IMR-90 (cell line): ENCODE measurements at regions not wholly inside any gene's neighbourhood (a gene's known extent, or its start where the extent isn't known, plus 50 kb on each side); places are given as distances from the start of the nearest gene placed in this dataset.

Source experiments
- ATAC-seq: fragments of 200-7000 bp; cut with Tn5 transposase; 2 replicates; pipeline ENCODE4 v1.9.1; 2020; ENCODE audit warnings: low read depth, mild to moderate bottlenecking, moderate library complexity
- BruUV-seq: library from RNA; stranded (reverse); fragments of 400-500 nt; replicated peaks from 2 replicates; lab custom pipeline; 2021; lab: Mats Ljungman, UMichigan
- CTCF ChIA-PET: fragments of 300-600 bp; formaldehyde crosslinking; extraction: SDS; loops from one replicate; lab custom pipeline; 2021; ENCODE audit warnings: antibody characterized with exemption; lab: Yijun Ruan, JAX
- POLR2A ChIA-PET: fragments of 300-600 bp; sonication (Branson Sonifier 250); formaldehyde crosslinking; loops from one replicate; lab custom pipeline; 2022; ENCODE audit warnings: antibody characterized with exemption; ENCODE audit not compliant: unreplicated experiment; lab: Charles Lee
- DNase-seq: peaks from one replicate; pipeline ENCODE4 v3.0.0; 2013
- H2AFZ ChIP-seq: replicated peaks from 2 replicates; pipeline ENCODE3; 2013; ENCODE audit warnings: low read length, mild to moderate bottlenecking; ENCODE audit not compliant: poor library complexity
- H2AK5ac ChIP-seq: 2 replicates; pipeline ENCODE4 v1.6.1; 2013; ENCODE audit warnings: low read depth, low read length, inconsistent platforms
- H2AK9ac ChIP-seq: replicated peaks from 2 replicates; pipeline ENCODE3; 2013; ENCODE audit warnings: mild to moderate bottlenecking, low read depth, low read length, moderate library complexity; ENCODE audit not compliant: poor library complexity
- H2BK120ac ChIP-seq: 2 replicates; pipeline ENCODE4 v1.6.1; 2013; ENCODE audit warnings: low read depth, low read length, inconsistent platforms
- H2BK15ac ChIP-seq: 3 replicates; pipeline ENCODE4 v1.6.1; 2013; ENCODE audit warnings: low read depth, low read length, inconsistent platforms
- H2BK20ac ChIP-seq: 2 replicates; pipeline ENCODE4 v1.6.1; 2013; ENCODE audit warnings: low read depth, mild to moderate bottlenecking, inconsistent platforms, low read length, moderate library complexity
- H2BK5ac ChIP-seq: 2 replicates; pipeline ENCODE4 v1.6.1; 2013; ENCODE audit warnings: mild to moderate bottlenecking, low read depth, low read length, inconsistent platforms; ENCODE audit not compliant: poor library complexity, severe bottlenecking
- H3K14ac ChIP-seq: replicated peaks from 2 replicates; pipeline ENCODE4 v1.6.1; 2013; ENCODE audit warnings: low read depth, low read length, inconsistent platforms
- H3K18ac ChIP-seq: 2 replicates; pipeline ENCODE4 v1.6.1; 2013; ENCODE audit warnings: low read depth, low read length, control low read depth
- H3K23ac ChIP-seq: 2 replicates; pipeline ENCODE4 v1.6.1; 2013; ENCODE audit warnings: low read depth, low read length, inconsistent platforms
- H3K27ac ChIP-seq: 2 replicates; pipeline ENCODE4 v1.5.1; 2013; ENCODE audit warnings: mild to moderate bottlenecking, control low read depth, low read length; ENCODE audit not compliant: insufficient read depth
- H3K27me3 ChIP-seq: 2 replicates; pipeline ENCODE4 v1.6.1; 2013; ENCODE audit warnings: low read length; ENCODE audit not compliant: control insufficient read depth, insufficient read depth
- H3K36me3 ChIP-seq: 2 replicates; pipeline ENCODE4 v1.6.1; 2013; ENCODE audit warnings: low read length, mixed read lengths; ENCODE audit not compliant: control insufficient read depth, insufficient read depth
- H3K4ac ChIP-seq: 2 replicates; pipeline ENCODE4 v1.6.1; 2013; ENCODE audit warnings: low read depth, low read length, inconsistent platforms
- H3K4me1 ChIP-seq: 2 replicates; pipeline ENCODE4 v1.6.1; 2013; ENCODE audit warnings: low read length, mixed read lengths; ENCODE audit not compliant: control insufficient read depth, insufficient read depth
- H3K4me2 ChIP-seq: 2 replicates; pipeline ENCODE4 v1.6.1; 2013; ENCODE audit warnings: low read depth, mild to moderate bottlenecking, control low read depth, low read length, moderate library complexity
- H3K4me3 ChIP-seq: 2 replicates; pipeline ENCODE4 v1.5.1; 2013; ENCODE audit warnings: low read depth, mild to moderate bottlenecking, control low read depth, low read length, moderate library complexity; ENCODE audit not compliant: insufficient read depth
- H3K56ac ChIP-seq: 2 replicates; pipeline ENCODE4 v1.6.1; 2013; ENCODE audit warnings: low read length, inconsistent platforms; ENCODE audit not compliant: insufficient read depth; ENCODE audit errors: extremely low read depth
- H3K79me1 ChIP-seq, 2 experiments: 2 replicates each; pipeline ENCODE4 v1.6.1; 2013; ENCODE audit warnings: low read length in 2 of 2, inconsistent platforms in 1 of 2, low read depth in 1 of 2
- H3K9ac ChIP-seq: 2 replicates; pipeline ENCODE4 v1.6.1; 2013; ENCODE audit warnings: low read depth, low read length, control low read depth
- H3K9me1 ChIP-seq: 2 replicates; pipeline ENCODE4 v1.6.1; 2013; ENCODE audit warnings: low read length, inconsistent platforms; ENCODE audit not compliant: insufficient read depth
- H3K9me3 ChIP-seq: 2 replicates; pipeline ENCODE4 v1.6.1; 2013; ENCODE audit warnings: low read length; ENCODE audit not compliant: control insufficient read depth, insufficient read depth
- H4K20me1 ChIP-seq: 2 replicates; pipeline ENCODE4 v1.6.1; 2013; ENCODE audit warnings: low read length, inconsistent platforms; ENCODE audit not compliant: insufficient read depth
- H4K5ac ChIP-seq: 2 replicates; pipeline ENCODE4 v1.6.1; 2013; ENCODE audit warnings: mild to moderate bottlenecking, low read depth, low read length, control low read depth
- H4K8ac ChIP-seq, 2 experiments: 2 replicates each; pipeline ENCODE4 v1.6.1; 2013; ENCODE audit warnings: low read depth in 2 of 2, low read length in 2 of 2, control low read depth in 1 of 2, inconsistent platforms in 1 of 2
- H4K91ac ChIP-seq: 2 replicates; pipeline ENCODE4 v1.6.1; 2013; ENCODE audit warnings: low read depth, low read length, inconsistent platforms; ENCODE audit not compliant: insufficient read depth
- CEBPB ChIP-seq: IDR thresholded peaks from 2 replicates; pipeline ENCODE4 v1.6.1; 2012; ENCODE audit warnings: low read depth, low read length, improper control_type of control experiment
- CHD1 ChIP-seq: IDR thresholded peaks from 2 replicates; pipeline ENCODE4 v1.6.1; 2012; ENCODE audit warnings: low read depth, low read length, improper control_type of control experiment
- MAZ ChIP-seq: IDR thresholded peaks from 2 replicates; pipeline ENCODE4 v1.6.1; 2012; ENCODE audit warnings: low read depth, mild to moderate bottlenecking, low read length, improper control_type of control experiment, moderate library complexity, borderline replicate concordance
- RAD21 ChIP-seq: IDR thresholded peaks from 2 replicates; pipeline ENCODE4 v1.6.1; 2012; ENCODE audit warnings: low read length, improper control_type of control experiment
- RCOR1 ChIP-seq: IDR thresholded peaks from 2 replicates; pipeline ENCODE4 v1.6.1; 2012; ENCODE audit warnings: mild to moderate bottlenecking, low read length, improper control_type of control experiment; ENCODE audit not compliant: insufficient replicate concordance
- SMC3 ChIP-seq: fragments of 150-350 bp; IDR thresholded peaks from 2 replicates; pipeline ENCODE4 v1.6.1; 2016; ENCODE audit warnings: low read depth, mild to moderate bottlenecking, antibody characterized with exemption, low read length, moderate library complexity
- WGBS, 2 experiments: methylation state at CpG; one replicate each; pipeline versions ENCODE4 v1.1.5 to v1.1.7; 2013; ENCODE audit warnings: missing lambda C conversion rate in 2 of 2; ENCODE audit not compliant: insufficient read length in 1 of 2; ENCODE audit errors: extremely low coverage in 2 of 2; 5-methylcytosine and 5-hydroxymethylcytosine counted together
- dilution Hi-C: fragments of 300-500 bp; cut with HindIII; formaldehyde crosslinking; loops from one replicate; pipeline ENCODE4 v1.14.3; 2018; ENCODE audit warnings: low sequenced_read_pairs; ENCODE audit not compliant: unreplicated experiment
- in situ Hi-C: fragments of 300-500 bp; cut with MboI; formaldehyde crosslinking; loops from 3 replicates; pipeline ENCODE4 v1.14.3; 2019; ENCODE audit warnings: low sequenced_read_pairs, inconsistent platforms, mixed read lengths
- intact Hi-C: fragments of 100-400 bp; cut with micrococcal nuclease; formaldehyde crosslinking; loops from 2 replicates; pipeline ENCODE4 v1.10.0; 2022
- TF ChIP-seq, protein P1 (sequence below): fragments of 150-350 bp; IDR thresholded peaks from 2 replicates; pipeline ENCODE4 v1.6.1; 2017; ENCODE audit warnings: mild to moderate bottlenecking, antibody characterized with exemption, low read length, low read depth
- TF ChIP-seq, protein P2 (sequence below): fragments of 150-350 bp; IDR thresholded peaks from 2 replicates; pipeline ENCODE4 v1.6.1; 2016; ENCODE audit warnings: low read depth, mild to moderate bottlenecking, low read length, moderate library complexity, borderline replicate concordance
- TF ChIP-seq, protein P3 (sequence below): conservative IDR thresholded peaks from 2 replicates; pipeline ENCODE4 v1.5.1; 2012; ENCODE audit warnings: mild to moderate bottlenecking, low read depth, low read length, improper control_type of control experiment

- TF ChIP-seq, protein P1, sequence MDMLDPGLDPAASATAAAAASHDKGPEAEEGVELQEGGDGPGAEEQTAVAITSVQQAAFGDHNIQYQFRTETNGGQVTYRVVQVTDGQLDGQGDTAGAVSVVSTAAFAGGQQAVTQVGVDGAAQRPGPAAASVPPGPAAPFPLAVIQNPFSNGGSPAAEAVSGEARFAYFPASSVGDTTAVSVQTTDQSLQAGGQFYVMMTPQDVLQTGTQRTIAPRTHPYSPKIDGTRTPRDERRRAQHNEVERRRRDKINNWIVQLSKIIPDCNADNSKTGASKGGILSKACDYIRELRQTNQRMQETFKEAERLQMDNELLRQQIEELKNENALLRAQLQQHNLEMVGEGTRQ: no peak
Measured at GRCh38 chr3:27535809-27536392, 51.7 kb upstream of the SLC4A7 start (continued).

- peak overlapping the region; percentile 87 for H3K4ac ChIP-seq
- peak overlapping the region; percentile 89 for H4K91ac ChIP-seq
- peak overlapping the region; percentile 62 for H2AK5ac ChIP-seq
- H3K4me1 ChIP-seq: peaks cover 21% of the 10 kb centered on the region
- peak overlapping the region; percentile 100 for H2BK5ac ChIP-seq
- H3K9ac ChIP-seq: no peak overlapping the region
- H3K27me3 ChIP-seq: no peaks in the 10 kb centered on the region
- peak overlapping the region; percentile 52 for H2AFZ ChIP-seq
- no peak overlapping the region for H3K4me3 ChIP-seq
- in situ Hi-C loops (no loop called here), intact Hi-C loops (loop anchor here (1.0 to 5.0 kb wide), 3 partner anchors 51 to 143 kb away; no protein-coding TSS in a partner anchor), dilution Hi-C loops (no loop called here)
- H2BK20ac ChIP-seq: peak overlapping the region; percentile 97
- WGBS, 2 experiments: no CpG with 5 or more reads among the region's 10 CpGs
- H2BK120ac ChIP-seq: peak overlapping the region; percentile 100
- H3K23ac ChIP-seq: peak overlapping the region; percentile 86
- no peaks in the 10 kb centered on the region for H3K9me3 ChIP-seq
- peak; percentile 93 for ATAC-seq
- DNase-seq: peak; percentile 99
- peak overlapping the region; percentile 39; the same call in 1 of the 2 replicates for H3K4me2 ChIP-seq
- H4K8ac ChIP-seq: peak overlapping the region; percentile 46 to 82
- H3K36me3 ChIP-seq: no peaks in the 10 kb centered on the region
- H3K9me1 ChIP-seq: peaks cover 4% of the 10 kb centered on the region
- ChIA-PET POLR2A (interaction anchor here (0.6 kb wide), 1 partner anchor 124 kb away, joined by 3 read pairs; no protein-coding TSS in a partner anchor), CTCF (interaction anchor here (0.7 to 2.2 kb wide), 3 partner anchors 29 to 147 kb away, joined by 3 to 8 read pairs (median 7); no protein-coding TSS in a partner anchor)
- H3K79me1 ChIP-seq: peaks cover 0 to 4% of the 10 kb centered on the region in 2 experiments; a peak in 1 of 4 replicates
- H4K5ac ChIP-seq: peak overlapping the region; percentile 62
- peak overlapping the region; percentile 12 for H2AK9ac ChIP-seq
- BruUV-seq: no TSS peak
- H4K20me1 ChIP-seq: no peaks in the 10 kb centered on the region
- H3K56ac ChIP-seq: peak overlapping the region; percentile 89
- peak overlapping the region; percentile 89 for H3K14ac ChIP-seq
- H3K18ac ChIP-seq: peak overlapping the region; percentile 64
- H2BK15ac ChIP-seq: peak overlapping the region; percentile 17; the same call in 2 of the 3 replicates
- H3K27ac ChIP-seq: peak overlapping the region; percentile 77
- peak; percentile 49; the same call in 1 of the 2 replicates for TF ChIP-seq SMC3
- TF ChIP-seq CEBPB: no peak; the same call in 1 of the 2 replicates
- TF ChIP-seq CHD1: no peak
- peak; percentile 86 for TF ChIP-seq RCOR1
- TF ChIP-seq MAZ: peak; percentile 78
- TF ChIP-seq, protein P2, sequence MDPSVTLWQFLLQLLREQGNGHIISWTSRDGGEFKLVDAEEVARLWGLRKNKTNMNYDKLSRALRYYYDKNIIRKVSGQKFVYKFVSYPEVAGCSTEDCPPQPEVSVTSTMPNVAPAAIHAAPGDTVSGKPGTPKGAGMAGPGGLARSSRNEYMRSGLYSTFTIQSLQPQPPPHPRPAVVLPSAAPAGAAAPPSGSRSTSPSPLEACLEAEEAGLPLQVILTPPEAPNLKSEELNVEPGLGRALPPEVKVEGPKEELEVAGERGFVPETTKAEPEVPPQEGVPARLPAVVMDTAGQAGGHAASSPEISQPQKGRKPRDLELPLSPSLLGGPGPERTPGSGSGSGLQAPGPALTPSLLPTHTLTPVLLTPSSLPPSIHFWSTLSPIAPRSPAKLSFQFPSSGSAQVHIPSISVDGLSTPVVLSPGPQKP: no peak
- peak; percentile 72 for TF ChIP-seq RAD21
- TF ChIP-seq, protein P3, sequence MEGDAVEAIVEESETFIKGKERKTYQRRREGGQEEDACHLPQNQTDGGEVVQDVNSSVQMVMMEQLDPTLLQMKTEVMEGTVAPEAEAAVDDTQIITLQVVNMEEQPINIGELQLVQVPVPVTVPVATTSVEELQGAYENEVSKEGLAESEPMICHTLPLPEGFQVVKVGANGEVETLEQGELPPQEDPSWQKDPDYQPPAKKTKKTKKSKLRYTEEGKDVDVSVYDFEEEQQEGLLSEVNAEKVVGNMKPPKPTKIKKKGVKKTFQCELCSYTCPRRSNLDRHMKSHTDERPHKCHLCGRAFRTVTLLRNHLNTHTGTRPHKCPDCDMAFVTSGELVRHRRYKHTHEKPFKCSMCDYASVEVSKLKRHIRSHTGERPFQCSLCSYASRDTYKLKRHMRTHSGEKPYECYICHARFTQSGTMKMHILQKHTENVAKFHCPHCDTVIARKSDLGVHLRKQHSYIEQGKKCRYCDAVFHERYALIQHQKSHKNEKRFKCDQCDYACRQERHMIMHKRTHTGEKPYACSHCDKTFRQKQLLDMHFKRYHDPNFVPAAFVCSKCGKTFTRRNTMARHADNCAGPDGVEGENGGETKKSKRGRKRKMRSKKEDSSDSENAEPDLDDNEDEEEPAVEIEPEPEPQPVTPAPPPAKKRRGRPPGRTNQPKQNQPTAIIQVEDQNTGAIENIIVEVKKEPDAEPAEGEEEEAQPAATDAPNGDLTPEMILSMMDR: peak; percentile 76
Measured at GRCh38 chr3:27533718-27534573, 49.8 kb upstream of the SLC4A7 start.
